K562 (cell line): ENCODE measurements at regions not wholly inside any gene's neighbourhood (a gene's known extent, or its start where the extent isn't known, plus 50 kb on each side); places are given as distances from the start of the nearest gene placed in this dataset.

ENCODE experiments used
- DIDO1 ChIP-seq: fragments of 450-650 bp; IDR thresholded peaks from 2 replicates; pipeline ENCODE4 v1.6.1; 2016; ENCODE audit warnings: low read depth, missing biosample characterization, missing genetic modification characterization
- EP300 ChIP-seq: IDR thresholded peaks from 2 replicates; pipeline ENCODE4 v1.6.1; 2012; ENCODE audit warnings: low read length, improper control_type of control experiment
- EZH2 ChIP-seq: IDR thresholded peaks from 2 replicates; pipeline ENCODE4 v1.6.1; 2012; ENCODE audit warnings: low read depth, mild to moderate bottlenecking, inconsistent platforms, low read length, borderline replicate concordance
- FOSL1 ChIP-seq: fragments of 200-800 bp; sonication (Bioruptor generic); conservative IDR thresholded peaks from 2 replicates; pipeline ENCODE4 v1.6.1; 2016; ENCODE audit warnings: missing genetic modification characterization, missing compliant biosample characterization
- GABPA ChIP-seq: fragments of 200-800 bp; sonication (Bioruptor generic); conservative IDR thresholded peaks from 2 replicates; pipeline ENCODE4 v1.6.1; 2016; ENCODE audit warnings: low read depth, missing genetic modification characterization, missing compliant biosample characterization
- NFRKB ChIP-seq: fragments of 450-650 bp; IDR thresholded peaks from 2 replicates; pipeline ENCODE4 v1.6.1; 2016; ENCODE audit warnings: low read depth
- POLR2AphosphoS5 ChIP-seq: IDR thresholded peaks from 2 replicates; pipeline ENCODE4 v1.6.1; 2011; ENCODE audit warnings: mild to moderate bottlenecking, low read depth, low read length, moderate library complexity; ENCODE audit not compliant: control insufficient read depth, insufficient read depth
- YBX1 ChIP-seq: fragments of 450-650 bp; IDR thresholded peaks from 2 replicates; pipeline ENCODE4 v1.7.1; 2016; ENCODE audit warnings: mild to moderate bottlenecking
- ZBTB7A ChIP-seq: IDR thresholded peaks from 2 replicates; pipeline ENCODE4 v1.6.1; 2011; ENCODE audit warnings: low read depth, mild to moderate bottlenecking, low read length, moderate library complexity, borderline replicate concordance; ENCODE audit not compliant: control insufficient read depth
- TF ChIP-seq, protein P1 (sequence below), 3 experiments: IDR thresholded peaks in 2 of 3; conservative IDR thresholded peaks in 1 of 3; 2 replicates each; pipeline ENCODE4 v1.5.1; 2011 to 2012; ENCODE audit warnings: low read length in 3 of 3, mild to moderate bottlenecking in 3 of 3, control low read depth in 2 of 3, improper control_type of control experiment in 1 of 3, inconsistent platforms in 1 of 3, low read depth in 1 of 3, mixed read lengths in 1 of 3, moderate library complexity in 1 of 3; ENCODE audit not compliant: insufficient read depth in 2 of 3
- TF ChIP-seq, protein P2 (sequence below): sonication (generic); formaldehyde crosslinking; IDR thresholded peaks from 2 replicates; pipeline ENCODE4 v1.8.1; 2022; ENCODE audit warnings: missing genetic modification reagents

DNA sequence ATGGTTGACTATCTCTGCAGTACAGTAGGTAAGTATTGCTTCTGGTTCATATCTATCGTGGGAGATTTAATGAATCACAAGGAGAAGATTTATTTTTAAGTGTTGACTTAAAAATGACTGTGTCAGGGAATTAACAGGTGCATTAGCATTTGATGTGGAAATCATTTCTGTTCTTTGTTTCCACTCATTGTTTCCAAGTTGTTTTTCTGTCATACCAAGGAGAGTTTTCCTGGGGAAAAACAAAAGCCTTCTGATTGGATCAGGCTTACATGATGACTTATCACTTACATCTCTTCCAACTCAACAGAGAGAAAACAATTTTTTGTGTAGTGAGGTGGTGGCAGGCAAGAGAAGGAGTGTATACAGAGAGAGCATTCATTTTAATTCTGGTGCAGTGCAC is 686.4 kb downstream of the HTR1B start:
- TF ChIP-seq EZH2 (no peak), EP300 (no peak), NFRKB (no peak), DIDO1 (tag) (no peak), GABPA (tag) (no peak), YBX1 (no peak), POLR2AphosphoS5 (no peak), FOSL1 (tag) (no peak), ZBTB7A (no peak)
- TF ChIP-seq, protein P1, sequence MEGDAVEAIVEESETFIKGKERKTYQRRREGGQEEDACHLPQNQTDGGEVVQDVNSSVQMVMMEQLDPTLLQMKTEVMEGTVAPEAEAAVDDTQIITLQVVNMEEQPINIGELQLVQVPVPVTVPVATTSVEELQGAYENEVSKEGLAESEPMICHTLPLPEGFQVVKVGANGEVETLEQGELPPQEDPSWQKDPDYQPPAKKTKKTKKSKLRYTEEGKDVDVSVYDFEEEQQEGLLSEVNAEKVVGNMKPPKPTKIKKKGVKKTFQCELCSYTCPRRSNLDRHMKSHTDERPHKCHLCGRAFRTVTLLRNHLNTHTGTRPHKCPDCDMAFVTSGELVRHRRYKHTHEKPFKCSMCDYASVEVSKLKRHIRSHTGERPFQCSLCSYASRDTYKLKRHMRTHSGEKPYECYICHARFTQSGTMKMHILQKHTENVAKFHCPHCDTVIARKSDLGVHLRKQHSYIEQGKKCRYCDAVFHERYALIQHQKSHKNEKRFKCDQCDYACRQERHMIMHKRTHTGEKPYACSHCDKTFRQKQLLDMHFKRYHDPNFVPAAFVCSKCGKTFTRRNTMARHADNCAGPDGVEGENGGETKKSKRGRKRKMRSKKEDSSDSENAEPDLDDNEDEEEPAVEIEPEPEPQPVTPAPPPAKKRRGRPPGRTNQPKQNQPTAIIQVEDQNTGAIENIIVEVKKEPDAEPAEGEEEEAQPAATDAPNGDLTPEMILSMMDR (IDR thresholded peaks at IDR 0.05 in 2 of 3, conservative IDR thresholded peaks at IDR 0.05 in 1 of 3; ENCODE audit: insufficient read depth in 2 of 3, low read depth in 1 of 3, low read length in 3 of 3): no peak
- TF ChIP-seq, protein P2, sequence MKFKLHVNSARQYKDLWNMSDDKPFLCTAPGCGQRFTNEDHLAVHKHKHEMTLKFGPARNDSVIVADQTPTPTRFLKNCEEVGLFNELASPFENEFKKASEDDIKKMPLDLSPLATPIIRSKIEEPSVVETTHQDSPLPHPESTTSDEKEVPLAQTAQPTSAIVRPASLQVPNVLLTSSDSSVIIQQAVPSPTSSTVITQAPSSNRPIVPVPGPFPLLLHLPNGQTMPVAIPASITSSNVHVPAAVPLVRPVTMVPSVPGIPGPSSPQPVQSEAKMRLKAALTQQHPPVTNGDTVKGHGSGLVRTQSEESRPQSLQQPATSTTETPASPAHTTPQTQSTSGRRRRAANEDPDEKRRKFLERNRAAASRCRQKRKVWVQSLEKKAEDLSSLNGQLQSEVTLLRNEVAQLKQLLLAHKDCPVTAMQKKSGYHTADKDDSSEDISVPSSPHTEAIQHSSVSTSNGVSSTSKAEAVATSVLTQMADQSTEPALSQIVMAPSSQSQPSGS (CRISPR knock-in tag): no peak
